LHCN-M2 (cell line): ENCODE measurements at regions not wholly inside any gene's neighbourhood (a gene's known extent, or its start where the extent isn't known, plus 50 kb on each side); places are given as distances from the start of the nearest gene placed in this dataset.
"Not testable (repeated sequence)": the region's sequence is repeated elsewhere in the genome, so short reads cannot be mapped to it uniquely, and the experiment has no call there.

Experiments
- DNase-seq: peaks from one replicate; pipeline ENCODE4 v3.0.0-alpha.2; 2012; ENCODE audit warnings: low read depth

- DNase-seq, result no peak
These were observed 128.1 kb upstream of the PTPRZ1 start for GRCh38 chr7:121744877-121745276.

GRCh38 chr7:121744319-121744718 is 128.6 kb upstream of the PTPRZ1 start:
- no peak for DNase-seq

GRCh38 chr7:121741896-121742295 is 131.1 kb upstream of the PTPRZ1 start:
- DNase-seq, result no peak

- no peak for DNase-seq
These were observed 133.5 kb upstream of the PTPRZ1 start for GRCh38 chr7:121739465-121739864.

GRCh38 chr7:121730869-121731268 is 142.1 kb upstream of the PTPRZ1 start:
- no peak for DNase-seq

GRCh38 chr7:121714559-121715303 is 158.2 kb upstream of the PTPRZ1 start:
- no peak for DNase-seq

- DNase-seq, result not testable (repeated sequence)
These were observed 160.0 kb upstream of the PTPRZ1 start for GRCh38 chr7:121712961-121713360.

GRCh38 chr7:121697731-121698316 is 175.1 kb upstream of the PTPRZ1 start:
- DNase-seq, result no peak

GRCh38 chr7:121696954-121697353 is 176.0 kb upstream of the PTPRZ1 start:
- DNase-seq, result no peak

- DNase-seq, result peak; percentile 7
These were observed 183.2 kb upstream of the PTPRZ1 start for GRCh38 chr7:121689749-121690148.

- no peak for DNase-seq
These were observed 191.3 kb upstream of the PTPRZ1 start for GRCh38 chr7:121681700-121682099.

- DNase-seq, result no peak
These were observed 196.8 kb upstream of the PTPRZ1 start for GRCh38 chr7:121676168-121676567.

GRCh38 chr7:121674455-121674854 is 198.5 kb upstream of the PTPRZ1 start:
- not testable (repeated sequence) for DNase-seq

- no peak for DNase-seq
These were observed 203.8 kb upstream of the PTPRZ1 start for GRCh38 chr7:121669144-121669543.

GRCh38 chr7:121666306-121666705 is 206.7 kb upstream of the PTPRZ1 start:
- no peak for DNase-seq

GRCh38 chr7:121643320-121643719 is 229.6 kb upstream of the PTPRZ1 start:
- no peak for DNase-seq

GRCh38 chr7:121639705-121640104 is 233.3 kb upstream of the PTPRZ1 start:
- no peak for DNase-seq

GRCh38 chr7:121638286-121638685 is 234.7 kb upstream of the PTPRZ1 start:
- no peak for DNase-seq

- no peak for DNase-seq
These were observed 238.2 kb upstream of the FAM3C start for GRCh38 chr7:121634356-121634755.

- peak; percentile 24 for DNase-seq
These were observed 237.1 kb upstream of the FAM3C start for GRCh38 chr7:121633186-121633585.

- DNase-seq, result peak; percentile 71
These were observed 228.8 kb upstream of the FAM3C start for GRCh38 chr7:121624958-121625357.

- no peak for DNase-seq
These were observed 227.2 kb upstream of the FAM3C start for GRCh38 chr7:121623130-121623872.

- DNase-seq, result no peak
These were observed 225.8 kb upstream of the FAM3C start for GRCh38 chr7:121621937-121622336.
